HEK293 (cell line): ENCODE measurements at regions not wholly inside any gene's neighbourhood (a gene's known extent, or its start where the extent isn't known, plus 50 kb on each side); places are given as distances from the start of the nearest gene placed in this dataset.

Experiments used
- BCL11A ChIP-seq: fragments of 450-650 bp; formaldehyde crosslinking; IDR thresholded peaks from 2 replicates; pipeline ENCODE4 v1.5.1; 2016; ENCODE audit warnings: low read depth, missing biosample characterization, missing genetic modification characterization
- YY1 ChIP-seq: fragments of 450-650 bp; formaldehyde crosslinking; IDR thresholded peaks from 2 replicates; pipeline ENCODE4 v1.5.1; 2018; ENCODE audit warnings: missing biosample characterization, missing genetic modification characterization
- ZNF10 ChIP-seq: fragments of 450-650 bp; formaldehyde crosslinking; IDR thresholded peaks from 2 replicates; pipeline ENCODE4 v1.5.1; 2017; ENCODE audit warnings: missing biosample characterization, missing genetic modification characterization
- ZNF24 ChIP-seq: fragments of 450-650 bp; formaldehyde crosslinking; IDR thresholded peaks from 2 replicates; pipeline ENCODE4 v1.5.1; 2016; ENCODE audit warnings: missing biosample characterization, missing genetic modification characterization
- TF ChIP-seq, protein P1 (sequence below): fragments of 450-650 bp; formaldehyde crosslinking; IDR thresholded peaks from 2 replicates; pipeline ENCODE4 v1.5.1; 2017; ENCODE audit warnings: missing biosample characterization, missing genetic modification characterization
- TF ChIP-seq, protein P2 (sequence below): fragments of 450-650 bp; formaldehyde crosslinking; IDR thresholded peaks from 2 replicates; pipeline ENCODE4 v1.5.1; 2016; ENCODE audit warnings: missing biosample characterization, missing genetic modification characterization

DNA sequence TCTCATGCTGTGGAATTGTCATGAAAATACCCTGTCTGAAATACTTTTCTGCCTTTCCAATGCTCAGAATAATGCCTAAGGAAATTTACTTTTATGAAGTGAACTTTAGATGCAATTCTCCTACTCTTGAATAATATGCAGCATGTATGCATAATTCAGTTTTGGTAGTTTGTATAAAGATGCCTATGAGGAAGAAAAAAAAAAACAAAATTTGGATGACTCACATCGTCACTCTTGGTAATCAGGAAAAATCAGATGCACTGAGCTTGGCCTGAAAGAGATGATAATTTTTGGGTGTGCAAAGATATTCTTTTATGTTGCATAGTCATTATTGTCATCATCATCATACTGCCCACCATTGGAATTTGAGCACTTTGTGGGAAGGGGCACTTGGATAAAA lies 382.1 kb downstream of the ANKRD7 start:
- TF ChIP-seq BCL11A (tag by site-specific recombination) (no peak), ZNF10 (no peak), ZNF24 (tag by site-specific recombination) (no peak), YY1 (tag by site-specific recombination) (no peak)
- TF ChIP-seq, protein P1, sequence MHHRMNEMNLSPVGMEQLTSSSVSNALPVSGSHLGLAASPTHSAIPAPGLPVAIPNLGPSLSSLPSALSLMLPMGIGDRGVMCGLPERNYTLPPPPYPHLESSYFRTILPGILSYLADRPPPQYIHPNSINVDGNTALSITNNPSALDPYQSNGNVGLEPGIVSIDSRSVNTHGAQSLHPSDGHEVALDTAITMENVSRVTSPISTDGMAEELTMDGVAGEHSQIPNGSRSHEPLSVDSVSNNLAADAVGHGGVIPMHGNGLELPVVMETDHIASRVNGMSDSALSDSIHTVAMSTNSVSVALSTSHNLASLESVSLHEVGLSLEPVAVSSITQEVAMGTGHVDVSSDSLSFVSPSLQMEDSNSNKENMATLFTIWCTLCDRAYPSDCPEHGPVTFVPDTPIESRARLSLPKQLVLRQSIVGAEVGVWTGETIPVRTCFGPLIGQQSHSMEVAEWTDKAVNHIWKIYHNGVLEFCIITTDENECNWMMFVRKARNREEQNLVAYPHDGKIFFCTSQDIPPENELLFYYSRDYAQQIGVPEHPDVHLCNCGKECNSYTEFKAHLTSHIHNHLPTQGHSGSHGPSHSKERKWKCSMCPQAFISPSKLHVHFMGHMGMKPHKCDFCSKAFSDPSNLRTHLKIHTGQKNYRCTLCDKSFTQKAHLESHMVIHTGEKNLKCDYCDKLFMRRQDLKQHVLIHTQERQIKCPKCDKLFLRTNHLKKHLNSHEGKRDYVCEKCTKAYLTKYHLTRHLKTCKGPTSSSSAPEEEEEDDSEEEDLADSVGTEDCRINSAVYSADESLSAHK, result no peak
- TF ChIP-seq, protein P2, sequence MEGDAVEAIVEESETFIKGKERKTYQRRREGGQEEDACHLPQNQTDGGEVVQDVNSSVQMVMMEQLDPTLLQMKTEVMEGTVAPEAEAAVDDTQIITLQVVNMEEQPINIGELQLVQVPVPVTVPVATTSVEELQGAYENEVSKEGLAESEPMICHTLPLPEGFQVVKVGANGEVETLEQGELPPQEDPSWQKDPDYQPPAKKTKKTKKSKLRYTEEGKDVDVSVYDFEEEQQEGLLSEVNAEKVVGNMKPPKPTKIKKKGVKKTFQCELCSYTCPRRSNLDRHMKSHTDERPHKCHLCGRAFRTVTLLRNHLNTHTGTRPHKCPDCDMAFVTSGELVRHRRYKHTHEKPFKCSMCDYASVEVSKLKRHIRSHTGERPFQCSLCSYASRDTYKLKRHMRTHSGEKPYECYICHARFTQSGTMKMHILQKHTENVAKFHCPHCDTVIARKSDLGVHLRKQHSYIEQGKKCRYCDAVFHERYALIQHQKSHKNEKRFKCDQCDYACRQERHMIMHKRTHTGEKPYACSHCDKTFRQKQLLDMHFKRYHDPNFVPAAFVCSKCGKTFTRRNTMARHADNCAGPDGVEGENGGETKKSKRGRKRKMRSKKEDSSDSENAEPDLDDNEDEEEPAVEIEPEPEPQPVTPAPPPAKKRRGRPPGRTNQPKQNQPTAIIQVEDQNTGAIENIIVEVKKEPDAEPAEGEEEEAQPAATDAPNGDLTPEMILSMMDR (tag by site-specific recombination), result no peak
